GM18502 (cell line): ENCODE measurements at regions not wholly inside any gene's neighbourhood (a gene's known extent, or its start where the extent isn't known, plus 50 kb on each side); places are given as distances from the start of the nearest gene placed in this dataset.

Experiments used
- ATAC-seq: cut with Tn5 transposase; IDR thresholded peaks from one replicate; pipeline ENCODE4 v1.9.1; 2021; ENCODE audit warnings: mild to moderate bottlenecking; ENCODE audit not compliant: unreplicated experiment, poor library complexity

GRCh38 chr22:48658871-48659270 is 1168.8 kb downstream of the BRD1 start:
- ATAC-seq = no peak

DNA sequence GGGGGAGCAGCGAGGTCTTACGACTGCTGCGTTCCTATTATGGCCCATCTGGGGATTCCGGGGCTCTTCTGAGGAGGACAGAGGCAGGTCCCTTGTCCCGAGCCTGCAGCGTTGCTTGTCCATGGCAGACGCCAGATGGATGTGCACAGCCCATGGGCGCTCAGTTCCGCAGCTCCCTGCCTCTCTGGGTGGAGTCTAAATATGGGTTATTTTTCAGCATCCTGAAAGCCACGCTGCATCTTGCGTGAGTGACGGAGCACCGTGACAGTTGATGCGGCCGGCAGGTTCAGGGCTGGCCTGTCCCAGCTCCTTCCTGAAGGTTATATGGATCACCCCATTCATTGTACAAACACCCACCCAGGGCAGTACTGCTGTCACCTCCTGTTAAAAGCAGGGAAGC is 1169.4 kb downstream of the BRD1 start:
- ATAC-seq = no peak

- ATAC-seq = no peak
Observed at GRCh38 chr22:48654492-48654891, 1173.2 kb downstream of the BRD1 start.

- ATAC-seq = no peak
Observed at GRCh38 chr22:48653929-48654328, 1173.7 kb downstream of the BRD1 start.

- ATAC-seq = no peak
Observed at GRCh38 chr22:48653306-48653705, 1174.4 kb downstream of the BRD1 start.

- no peak for ATAC-seq
Observed at GRCh38 chr22:48652796-48653195, 1174.9 kb downstream of the BRD1 start.

DNA sequence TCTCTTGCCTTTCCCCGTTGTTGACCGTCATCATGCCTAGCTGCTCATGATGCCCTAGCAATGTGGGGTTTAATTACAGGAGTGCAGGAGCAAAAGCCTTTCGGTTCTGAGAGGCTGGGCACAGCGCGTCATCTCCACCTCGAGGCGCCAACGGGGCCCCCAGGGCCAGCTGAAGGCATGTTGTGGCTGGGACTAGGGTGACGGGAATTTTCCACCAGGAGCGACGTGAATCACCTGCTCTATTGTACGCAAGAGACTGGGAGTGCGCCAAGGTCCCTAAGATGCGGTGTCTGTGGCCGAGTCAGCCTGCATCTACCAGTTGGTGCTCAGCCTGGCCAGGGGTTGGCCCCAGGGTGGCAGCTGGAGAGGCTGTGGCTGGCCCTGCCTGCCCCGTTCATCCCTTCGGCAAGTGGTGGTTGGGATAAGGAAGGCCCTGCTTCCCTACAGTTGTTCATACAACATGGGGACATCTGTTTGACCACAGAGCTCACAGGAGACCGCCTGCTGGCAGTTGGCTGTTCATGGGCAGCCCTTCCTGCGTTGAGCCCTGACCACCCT is 1175.6 kb downstream of the BRD1 start:
- no peak for ATAC-seq

GRCh38 chr22:48651036-48651890 is 1176.4 kb downstream of the BRD1 start:
- ATAC-seq = no peak

- no peak for ATAC-seq
Observed at GRCh38 chr22:48650323-48651035, 1177.2 kb downstream of the BRD1 start.

DNA sequence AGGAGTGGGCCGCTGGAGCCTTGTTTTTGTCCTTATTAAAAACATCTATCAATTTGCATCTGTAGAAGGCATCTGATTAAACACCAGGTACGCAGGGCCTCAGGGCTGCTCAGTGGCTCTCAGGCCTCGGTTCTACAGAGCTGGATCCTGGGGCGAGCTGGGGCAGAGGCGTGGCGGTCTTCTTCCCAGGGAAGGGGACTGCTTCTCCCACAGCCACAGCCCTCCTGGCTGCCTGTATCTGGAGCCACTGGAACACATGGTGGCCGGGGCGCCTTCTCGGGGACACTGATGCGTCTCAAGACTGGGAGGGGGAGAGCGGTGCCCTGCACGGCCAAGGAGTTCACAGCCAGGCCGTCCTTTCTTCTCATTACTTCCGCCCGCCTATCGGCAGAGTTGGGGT is 1178.2 kb downstream of the BRD1 start:
- ATAC-seq = no peak

GRCh38 chr22:48649031-48649430 is 1178.6 kb downstream of the BRD1 start:
- ATAC-seq = no peak

GRCh38 chr22:48647606-48648515 is 1179.8 kb downstream of the BRD1 start:
- ATAC-seq = no peak

GRCh38 chr22:48647051-48647450 is 1180.6 kb downstream of the BRD1 start:
- no peak for ATAC-seq

DNA sequence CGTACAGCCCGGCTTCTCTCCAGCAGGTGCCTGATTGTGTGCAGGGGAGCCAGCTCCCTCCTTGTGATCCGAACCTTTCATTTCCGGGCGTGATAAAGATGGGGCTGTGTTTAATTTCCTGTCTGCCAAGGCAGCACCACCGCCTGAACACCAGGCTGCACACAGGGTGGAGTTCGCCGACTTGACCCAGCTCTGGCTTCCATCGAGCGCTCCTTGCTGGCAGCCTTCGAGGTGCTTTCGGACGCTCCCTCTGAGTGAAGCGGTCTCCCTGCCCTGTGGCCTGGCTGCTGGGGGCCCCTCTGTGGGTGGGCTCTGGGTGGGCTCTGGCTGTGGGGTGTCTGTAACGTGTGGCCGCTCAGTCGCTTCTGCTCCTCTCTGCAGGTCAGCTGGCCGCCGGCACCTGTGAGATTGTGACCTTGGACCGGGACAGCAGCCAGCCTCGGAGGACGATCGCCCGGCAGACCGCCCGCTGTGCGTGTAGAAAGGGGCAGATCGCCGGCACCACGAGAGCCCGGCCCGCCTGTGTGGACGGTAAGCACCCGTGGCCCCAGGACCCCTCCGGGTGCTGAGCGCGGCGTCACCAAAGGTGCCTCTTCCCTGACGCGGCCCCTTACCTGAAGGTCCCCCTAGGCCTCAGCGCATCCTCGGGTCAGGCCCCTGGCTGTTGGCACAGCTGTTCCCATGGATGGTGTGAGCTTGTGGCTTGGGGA is 1181.3 kb downstream of the BRD1 start:
- ATAC-seq = no peak

DNA sequence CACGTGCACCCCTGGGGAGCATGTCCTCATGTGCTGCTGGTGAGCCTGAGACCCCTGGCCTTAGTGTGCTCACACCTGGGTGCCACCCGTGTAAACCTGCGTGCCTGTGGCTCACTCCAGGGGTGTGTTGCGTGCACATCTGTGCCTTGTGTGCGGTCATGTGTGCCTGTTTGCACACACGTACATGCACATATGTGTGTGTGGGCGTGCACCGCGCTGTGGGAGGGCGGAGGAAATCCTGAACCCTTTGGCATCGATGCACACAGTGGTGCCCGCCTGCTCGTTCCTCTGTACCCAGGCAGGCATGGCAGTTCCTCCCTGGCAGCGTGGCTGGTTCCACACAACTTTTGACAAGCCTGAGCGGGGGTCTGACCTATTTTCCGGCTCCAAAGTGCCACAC is 1181.9 kb downstream of the BRD1 start:
- ATAC-seq = no peak

GRCh38 chr22:48644997-48645396 is 1182.7 kb downstream of the BRD1 start:
- ATAC-seq = no peak

GRCh38 chr22:48644108-48644507 is 1183.6 kb downstream of the BRD1 start:
- ATAC-seq = no peak

DNA sequence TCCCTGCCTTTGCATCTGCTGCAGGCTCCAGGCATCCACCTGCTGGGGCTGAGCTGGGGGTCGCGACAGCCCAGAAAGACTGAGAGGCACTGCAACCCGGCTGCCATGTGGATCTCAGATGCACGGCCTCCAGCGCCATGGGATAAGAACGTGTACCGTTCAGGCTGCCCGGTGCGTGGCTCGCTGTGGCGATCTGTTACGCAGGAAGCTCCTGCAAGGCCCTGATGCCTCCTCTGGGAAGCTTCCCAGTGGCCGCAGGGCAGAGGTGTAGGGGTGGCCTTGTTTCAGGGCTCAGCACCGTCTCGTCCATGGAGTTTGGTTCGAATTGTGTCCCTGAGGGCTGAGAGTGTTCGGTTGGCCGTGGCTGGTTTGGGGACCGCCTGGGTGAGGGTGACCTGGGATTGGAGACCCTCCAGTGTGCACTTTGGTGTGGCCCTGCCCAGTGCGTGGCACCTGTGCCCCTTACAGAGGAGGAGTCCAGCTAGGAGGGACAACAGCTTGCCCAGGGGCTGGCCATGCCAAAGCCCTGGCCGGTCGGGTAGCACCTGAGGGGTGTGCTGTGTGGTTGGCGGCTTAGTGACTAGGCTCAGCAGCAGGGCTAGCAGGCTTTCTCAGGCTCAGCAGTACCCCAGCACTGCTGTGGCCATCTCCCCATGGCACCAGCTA is 1184.5 kb downstream of the BRD1 start:
- ATAC-seq = no peak

DNA sequence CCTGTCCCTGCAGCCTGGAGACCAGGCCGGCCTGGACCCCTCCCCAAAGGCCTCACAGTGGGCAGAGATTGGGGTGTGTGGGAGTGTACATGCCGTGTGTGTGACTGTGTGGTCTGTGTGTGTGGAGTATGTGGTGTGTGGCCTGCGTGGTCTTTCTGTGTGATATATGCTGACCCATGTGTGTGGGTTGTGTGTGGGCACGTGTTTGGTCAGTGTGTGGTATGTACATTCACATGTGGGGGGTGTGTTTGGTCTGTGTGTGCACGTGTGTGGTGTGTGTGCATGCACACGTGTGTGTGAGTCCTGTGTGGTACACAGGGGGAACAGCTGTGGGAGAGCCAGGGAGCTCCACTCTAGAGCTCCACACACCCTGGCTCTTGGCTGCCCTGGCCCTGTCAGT is 1185.1 kb downstream of the BRD1 start:
- no peak for ATAC-seq
